OCI-LY7 (cell line): ENCODE measurements at regions not wholly inside any gene's neighbourhood (a gene's known extent, or its start where the extent isn't known, plus 50 kb on each side); places are given as distances from the start of the nearest gene placed in this dataset.

ENCODE experiments used
- EZH2phosphoT487 ChIP-seq: fragments of 200-600 bp; sonication (generic); IDR thresholded peaks from 2 replicates; pipeline ENCODE4 v1.6.1; 2018; ENCODE audit warnings: low read depth, borderline replicate concordance, mild to moderate bottlenecking, mixed run types, antibody characterized with exemption, low read length, moderate library complexity, mixed read lengths
- TF ChIP-seq, protein P1 (sequence below): fragments of 200-600 bp; sonication (generic); conservative IDR thresholded peaks from 2 replicates; pipeline ENCODE4 v1.5.1; 2014; ENCODE audit warnings: mild to moderate bottlenecking, antibody characterized with exemption, low read length, moderate library complexity, mixed read lengths

GRCh38 chr1:42089246-42089645 lies 64.0 kb upstream of the GUCA2B start:
- TF ChIP-seq, protein P1, sequence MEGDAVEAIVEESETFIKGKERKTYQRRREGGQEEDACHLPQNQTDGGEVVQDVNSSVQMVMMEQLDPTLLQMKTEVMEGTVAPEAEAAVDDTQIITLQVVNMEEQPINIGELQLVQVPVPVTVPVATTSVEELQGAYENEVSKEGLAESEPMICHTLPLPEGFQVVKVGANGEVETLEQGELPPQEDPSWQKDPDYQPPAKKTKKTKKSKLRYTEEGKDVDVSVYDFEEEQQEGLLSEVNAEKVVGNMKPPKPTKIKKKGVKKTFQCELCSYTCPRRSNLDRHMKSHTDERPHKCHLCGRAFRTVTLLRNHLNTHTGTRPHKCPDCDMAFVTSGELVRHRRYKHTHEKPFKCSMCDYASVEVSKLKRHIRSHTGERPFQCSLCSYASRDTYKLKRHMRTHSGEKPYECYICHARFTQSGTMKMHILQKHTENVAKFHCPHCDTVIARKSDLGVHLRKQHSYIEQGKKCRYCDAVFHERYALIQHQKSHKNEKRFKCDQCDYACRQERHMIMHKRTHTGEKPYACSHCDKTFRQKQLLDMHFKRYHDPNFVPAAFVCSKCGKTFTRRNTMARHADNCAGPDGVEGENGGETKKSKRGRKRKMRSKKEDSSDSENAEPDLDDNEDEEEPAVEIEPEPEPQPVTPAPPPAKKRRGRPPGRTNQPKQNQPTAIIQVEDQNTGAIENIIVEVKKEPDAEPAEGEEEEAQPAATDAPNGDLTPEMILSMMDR: no peak
- TF ChIP-seq EZH2phosphoT487: no peak
